Panc1 (cell line): ENCODE measurements at regions not wholly inside any gene's neighbourhood (a gene's known extent, or its start where the extent isn't known, plus 50 kb on each side); places are given as distances from the start of the nearest gene placed in this dataset.

ENCODE experiments used
- ATAC-seq: fragments of 200-7000 bp; cut with Tn5 transposase; 2 replicates; pipeline ENCODE4 v1.9.1; 2020; ENCODE audit warnings: mild to moderate bottlenecking, moderate library complexity
- BruUV-seq: library from RNA; stranded (reverse); fragments of 400-500 nt; replicated peaks from 2 replicates; lab custom pipeline; 2021; lab: Mats Ljungman, UMichigan
- CTCF ChIA-PET: fragments of 300-600 bp; sonication (Branson Sonifier 250); formaldehyde crosslinking; loops from one replicate; lab custom pipeline; 2022; ENCODE audit warnings: antibody characterized with exemption; lab: Charles Lee
- POLR2A ChIA-PET: fragments of 300-600 bp; sonication (Branson Sonifier 250); formaldehyde crosslinking; loops from one replicate; lab custom pipeline; 2022; ENCODE audit warnings: antibody characterized with exemption; lab: Charles Lee
- DNase-seq: peaks from one replicate; pipeline ENCODE4 v3.0.0-alpha.2; 2010; ENCODE audit warnings: low read depth, low spot score
- H3K27ac ChIP-seq: 2 replicates; pipeline ENCODE4 v1.5.1; 2011; ENCODE audit warnings: mild to moderate bottlenecking, low read length, inconsistent platforms
- H3K27me3 ChIP-seq: fragments of 200-500 bp; sonication (Bioruptor generic); 2 replicates; pipeline ENCODE4 v1.6.0; 2014; ENCODE audit warnings: low read length, inconsistent platforms; ENCODE audit not compliant: control insufficient read depth, insufficient read depth
- H3K36me3 ChIP-seq: fragments of 200-500 bp; sonication (Bioruptor generic); 2 replicates; pipeline ENCODE4 v1.5.1; 2014; ENCODE audit warnings: inconsistent platforms, mild to moderate bottlenecking, low read length, moderate library complexity; ENCODE audit not compliant: control insufficient read depth, insufficient read depth
- H3K4me1 ChIP-seq: 2 replicates; pipeline ENCODE4 v1.5.1; 2011; ENCODE audit warnings: inconsistent platforms, mild to moderate bottlenecking, low read length, moderate library complexity; ENCODE audit not compliant: control insufficient read depth, insufficient read depth
- H3K4me3 ChIP-seq, 2 experiments: 2 replicates each; pipeline ENCODE4 v1.5.1; 2011 to 2012; ENCODE audit warnings: low read depth in 2 of 2, low read length in 2 of 2, mild to moderate bottlenecking in 2 of 2, inconsistent platforms in 1 of 2, moderate library complexity in 1 of 2
- H3K9me3 ChIP-seq: fragments of 200-500 bp; sonication (Bioruptor generic); 2 replicates; pipeline ENCODE4 v1.5.1; 2014; ENCODE audit warnings: low read depth, mild to moderate bottlenecking, inconsistent platforms, low read length, moderate library complexity; ENCODE audit not compliant: control insufficient read depth, insufficient read depth
- POLR2AphosphoS5 ChIP-seq: IDR thresholded peaks from 2 replicates; pipeline ENCODE4 v1.6.1; 2012; ENCODE audit warnings: mild to moderate bottlenecking, low read depth, low read length, moderate library complexity
- SIN3A ChIP-seq: IDR thresholded peaks from 2 replicates; pipeline ENCODE4 v1.6.1; 2012; ENCODE audit warnings: low read depth, mild to moderate bottlenecking, low read length, moderate library complexity, borderline replicate concordance; ENCODE audit not compliant: insufficient read depth
- TCF7L2 ChIP-seq: IDR thresholded peaks from 2 replicates; pipeline ENCODE4 v1.6.1; 2011; ENCODE audit warnings: mild to moderate bottlenecking, low read depth, low read length, inconsistent platforms
- in situ Hi-C: cut with HindIII; loops from 2 replicates; pipeline ENCODE4 v1.10.0; 2016; ENCODE audit warnings: low sequenced_read_pairs, low pct_unique_long_range_greater_than_20kb
- intact Hi-C: fragments of 100-400 bp; cut with micrococcal nuclease; formaldehyde crosslinking; loops from one replicate; pipeline ENCODE4 v1.10.0; 2022; ENCODE audit not compliant: unreplicated experiment
- TF ChIP-seq, protein P1 (sequence below), 2 experiments: IDR thresholded peaks; 2 replicates each; pipeline ENCODE4 v1.6.1; 2011 to 2012; ENCODE audit warnings: low read depth in 2 of 2, control low read depth in 1 of 2, low read length in 1 of 2, mild to moderate bottlenecking in 1 of 2, moderate library complexity in 1 of 2; ENCODE audit not compliant: insufficient read depth in 1 of 2
- TF ChIP-seq, protein P2 (sequence below): fragments of 450-650 bp; IDR thresholded peaks from 2 replicates; pipeline ENCODE4 v1.5.1; 2017; ENCODE audit warnings: mild to moderate bottlenecking

DNA sequence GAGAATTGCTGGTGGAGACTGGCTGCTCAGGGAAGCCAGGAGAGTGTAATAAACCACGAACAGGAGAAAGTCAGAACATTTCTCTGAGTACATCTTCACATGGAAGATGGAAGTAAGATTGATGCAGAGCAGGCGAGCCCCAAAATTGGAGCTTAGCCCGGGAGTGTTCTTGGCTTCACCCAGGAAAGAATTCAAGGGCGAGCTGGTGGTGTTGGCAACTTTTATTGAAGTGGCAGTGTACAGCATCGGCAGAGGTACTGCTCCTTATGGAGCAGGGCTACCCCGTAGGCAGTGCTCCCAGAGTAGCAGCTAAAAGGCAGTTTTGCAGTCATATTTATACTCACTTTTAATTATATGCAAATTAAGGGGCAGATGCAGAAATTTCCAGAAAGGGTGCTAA is 281.4 kb upstream of the MEX3C start:
- Histone ChIP-seq H3K4me1 (no peaks in the 10 kb centered on the region), H3K27ac (no peak overlapping the region), H3K36me3 (no peaks in the 10 kb centered on the region), H3K4me3 (no peak overlapping the region), H3K9me3 (no peaks in the 10 kb centered on the region), H3K27me3 (no peaks in the 10 kb centered on the region)
- in situ Hi-C loops (no loop called here), intact Hi-C loops (no loop called here)
- TF ChIP-seq, protein P1, sequence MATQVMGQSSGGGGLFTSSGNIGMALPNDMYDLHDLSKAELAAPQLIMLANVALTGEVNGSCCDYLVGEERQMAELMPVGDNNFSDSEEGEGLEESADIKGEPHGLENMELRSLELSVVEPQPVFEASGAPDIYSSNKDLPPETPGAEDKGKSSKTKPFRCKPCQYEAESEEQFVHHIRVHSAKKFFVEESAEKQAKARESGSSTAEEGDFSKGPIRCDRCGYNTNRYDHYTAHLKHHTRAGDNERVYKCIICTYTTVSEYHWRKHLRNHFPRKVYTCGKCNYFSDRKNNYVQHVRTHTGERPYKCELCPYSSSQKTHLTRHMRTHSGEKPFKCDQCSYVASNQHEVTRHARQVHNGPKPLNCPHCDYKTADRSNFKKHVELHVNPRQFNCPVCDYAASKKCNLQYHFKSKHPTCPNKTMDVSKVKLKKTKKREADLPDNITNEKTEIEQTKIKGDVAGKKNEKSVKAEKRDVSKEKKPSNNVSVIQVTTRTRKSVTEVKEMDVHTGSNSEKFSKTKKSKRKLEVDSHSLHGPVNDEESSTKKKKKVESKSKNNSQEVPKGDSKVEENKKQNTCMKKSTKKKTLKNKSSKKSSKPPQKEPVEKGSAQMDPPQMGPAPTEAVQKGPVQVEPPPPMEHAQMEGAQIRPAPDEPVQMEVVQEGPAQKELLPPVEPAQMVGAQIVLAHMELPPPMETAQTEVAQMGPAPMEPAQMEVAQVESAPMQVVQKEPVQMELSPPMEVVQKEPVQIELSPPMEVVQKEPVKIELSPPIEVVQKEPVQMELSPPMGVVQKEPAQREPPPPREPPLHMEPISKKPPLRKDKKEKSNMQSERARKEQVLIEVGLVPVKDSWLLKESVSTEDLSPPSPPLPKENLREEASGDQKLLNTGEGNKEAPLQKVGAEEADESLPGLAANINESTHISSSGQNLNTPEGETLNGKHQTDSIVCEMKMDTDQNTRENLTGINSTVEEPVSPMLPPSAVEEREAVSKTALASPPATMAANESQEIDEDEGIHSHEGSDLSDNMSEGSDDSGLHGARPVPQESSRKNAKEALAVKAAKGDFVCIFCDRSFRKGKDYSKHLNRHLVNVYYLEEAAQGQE (IDR thresholded peaks at IDR 0.05; ENCODE audit: insufficient read depth in 1 of 2, low read depth in 2 of 2, low read length in 1 of 2): no peak
- TF ChIP-seq TCF7L2 (no peak), SIN3A (no peak), POLR2AphosphoS5 (no peak)
- TF ChIP-seq, protein P2, sequence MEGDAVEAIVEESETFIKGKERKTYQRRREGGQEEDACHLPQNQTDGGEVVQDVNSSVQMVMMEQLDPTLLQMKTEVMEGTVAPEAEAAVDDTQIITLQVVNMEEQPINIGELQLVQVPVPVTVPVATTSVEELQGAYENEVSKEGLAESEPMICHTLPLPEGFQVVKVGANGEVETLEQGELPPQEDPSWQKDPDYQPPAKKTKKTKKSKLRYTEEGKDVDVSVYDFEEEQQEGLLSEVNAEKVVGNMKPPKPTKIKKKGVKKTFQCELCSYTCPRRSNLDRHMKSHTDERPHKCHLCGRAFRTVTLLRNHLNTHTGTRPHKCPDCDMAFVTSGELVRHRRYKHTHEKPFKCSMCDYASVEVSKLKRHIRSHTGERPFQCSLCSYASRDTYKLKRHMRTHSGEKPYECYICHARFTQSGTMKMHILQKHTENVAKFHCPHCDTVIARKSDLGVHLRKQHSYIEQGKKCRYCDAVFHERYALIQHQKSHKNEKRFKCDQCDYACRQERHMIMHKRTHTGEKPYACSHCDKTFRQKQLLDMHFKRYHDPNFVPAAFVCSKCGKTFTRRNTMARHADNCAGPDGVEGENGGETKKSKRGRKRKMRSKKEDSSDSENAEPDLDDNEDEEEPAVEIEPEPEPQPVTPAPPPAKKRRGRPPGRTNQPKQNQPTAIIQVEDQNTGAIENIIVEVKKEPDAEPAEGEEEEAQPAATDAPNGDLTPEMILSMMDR: no peak
- CTCF ChIA-PET: no interaction called here
- no TSS peak for BruUV-seq
- ATAC-seq: no peak
- POLR2A ChIA-PET: no interaction called here
- DNase-seq: no peak

DNA sequence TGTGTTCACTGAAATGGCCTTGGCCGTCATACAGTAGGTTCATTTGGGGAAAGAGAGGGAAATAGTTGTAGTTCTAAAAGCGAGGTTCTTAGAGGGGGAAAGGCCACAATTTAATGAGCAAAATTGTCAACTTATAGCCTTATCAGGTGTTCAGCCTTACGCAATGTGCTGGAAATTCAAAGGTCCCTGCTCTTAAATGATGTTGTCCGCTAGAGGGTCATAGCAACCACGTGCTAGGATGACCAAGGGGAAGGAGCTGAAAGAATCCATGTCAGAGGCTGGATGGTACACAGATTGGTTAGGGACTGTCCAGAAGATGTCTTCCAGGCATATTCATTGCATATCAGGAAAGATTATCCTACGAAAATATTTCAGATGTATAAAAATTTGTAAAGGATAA is 282.3 kb upstream of the MEX3C start:
- DNase-seq: no peak
- in situ Hi-C loops: no loop called here
- CTCF ChIA-PET: no interaction called here
- H3K9me3 ChIP-seq: no peaks in the 10 kb centered on the region
- intact Hi-C loops: no loop called here
- no peaks in the 10 kb centered on the region for H3K36me3 ChIP-seq
- no peak overlapping the region for H3K27ac ChIP-seq
- TF ChIP-seq SIN3A (no peak), TCF7L2 (no peak), POLR2AphosphoS5 (no peak)
- TF ChIP-seq, protein P2: no peak
- TF ChIP-seq, protein P1 (IDR thresholded peaks at IDR 0.05; ENCODE audit: insufficient read depth in 1 of 2, low read depth in 2 of 2, low read length in 1 of 2): no peak
- H3K27me3 ChIP-seq: no peaks in the 10 kb centered on the region
- BruUV-seq: no TSS peak
- POLR2A ChIA-PET: no interaction called here
- H3K4me1 ChIP-seq: no peaks in the 10 kb centered on the region
- no peak overlapping the region for H3K4me3 ChIP-seq
- ATAC-seq: no peak
